Ishikawa (cell line): ENCODE measurements at regions not wholly inside any gene's neighbourhood (a gene's known extent, or its start where the extent isn't known, plus 50 kb on each side); places are given as distances from the start of the nearest gene placed in this dataset.

Source experiments
- CEBPB ChIP-seq: IDR thresholded peaks from 2 replicates; pipeline ENCODE4 v1.6.1; 2012
- CREB1 ChIP-seq: IDR thresholded peaks from 2 replicates; pipeline ENCODE4 v1.6.1; 2012; ENCODE audit warnings: low read depth
- EGR1 ChIP-seq: IDR thresholded peaks from 2 replicates; pipeline ENCODE4 v1.6.1; 2012
- EP300 ChIP-seq: IDR thresholded peaks from 2 replicates; pipeline ENCODE4 v1.6.1; 2012; ENCODE audit warnings: borderline replicate concordance
- FOXM1 ChIP-seq: IDR thresholded peaks from 2 replicates; pipeline ENCODE4 v1.6.1; 2012; ENCODE audit warnings: low read depth, borderline replicate concordance
- MAX ChIP-seq: IDR thresholded peaks from 2 replicates; pipeline ENCODE4 v1.6.1; 2012
- NFIC ChIP-seq: IDR thresholded peaks from 2 replicates; pipeline ENCODE4 v1.6.1; 2012
- RAD21 ChIP-seq: IDR thresholded peaks from 2 replicates; pipeline ENCODE4 v1.6.1; 2012; ENCODE audit warnings: low read depth
- REST ChIP-seq: IDR thresholded peaks from 2 replicates; pipeline ENCODE4 v1.6.1; 2012; ENCODE audit warnings: low read depth, mild to moderate bottlenecking
- TAF1 ChIP-seq: IDR thresholded peaks from 2 replicates; pipeline ENCODE4 v1.6.1; 2012; ENCODE audit warnings: low read depth, mild to moderate bottlenecking
- TCF12 ChIP-seq: IDR thresholded peaks from 2 replicates; pipeline ENCODE4 v1.6.1; 2012; ENCODE audit warnings: low read depth
- TEAD4 ChIP-seq: IDR thresholded peaks from 2 replicates; pipeline ENCODE4 v1.6.1; 2012
- USF1 ChIP-seq: IDR thresholded peaks from 2 replicates; pipeline ENCODE4 v1.6.1; 2012
- YY1 ChIP-seq: IDR thresholded peaks from 2 replicates; pipeline ENCODE4 v1.6.1; 2012; ENCODE audit warnings: low read depth
- ZBTB7A ChIP-seq: IDR thresholded peaks from 2 replicates; pipeline ENCODE4 v1.6.1; 2012; ENCODE audit warnings: low read depth

- TF ChIP-seq MAX (no peak), USF1 (no peak), NFIC (no peak), EP300 (no peak), CEBPB (no peak), TCF12 (no peak), EGR1 (no peak), CREB1 (no peak), ZBTB7A (no peak), YY1 (no peak), TEAD4 (no peak), TAF1 (no peak), REST (no peak), RAD21 (no peak), FOXM1 (no peak)
Observed at GRCh38 chr12:46572644-46573346, 200.2 kb upstream of the SLC38A2 start.

GRCh38 chr12:46571608-46572007 is 199.0 kb upstream of the SLC38A2 start:
- no peak for TF ChIP-seq TAF1
- no peak for TF ChIP-seq YY1
- no peak for TF ChIP-seq TEAD4
- TF ChIP-seq ZBTB7A = no peak
- TF ChIP-seq EGR1 = no peak
- TF ChIP-seq CEBPB = no peak
- TF ChIP-seq FOXM1 = no peak
- no peak for TF ChIP-seq USF1

GRCh38 chr12:46569826-46570439 is 197.4 kb upstream of the SLC38A2 start:
- TF ChIP-seq ZBTB7A (no peak), REST (no peak), TCF12 (no peak), EGR1 (no peak), MAX (no peak), CREB1 (no peak)

- TF ChIP-seq ZBTB7A = no peak
- TF ChIP-seq CEBPB = no peak
- TF ChIP-seq TCF12 = no peak
- TF ChIP-seq NFIC = no peak
- TF ChIP-seq CREB1 = no peak
- TF ChIP-seq EP300 = no peak
- no peak for TF ChIP-seq REST
- no peak for TF ChIP-seq FOXM1
Observed at GRCh38 chr12:46567667-46568066, 195.1 kb upstream of the SLC38A2 start.
